Left cardiac atrium (tissue), 4 donors: ENCODE measurements at regions not wholly inside any gene's neighbourhood (a gene's known extent, or its start where the extent isn't known, plus 50 kb on each side); places are given as distances from the start of the nearest gene placed in this dataset.

Experiments
- ATAC-seq, 2 donors: fragments of 200-7000 bp; cut with Tn5 transposase; one replicate each; pipeline ENCODE4 v1.9.1; 2020; ENCODE audit warnings: mild to moderate bottlenecking in 2 of 2, moderate library complexity in 2 of 2
- DNase-seq: peaks from one replicate; pipeline ENCODE4 v3.0.0-alpha.2; 2020
- intact Hi-C, 2 donors: fragments of 100-400 bp; cut with DNase I; formaldehyde crosslinking; loops; one replicate each; pipeline versions ENCODE4 v1.14.1 to v1.15.1; 2022 to 2023
- donor health status: DM: no; HTN: yes; CAD: no.
- donor health status: DM: no; HTN: yes; CAD: no; lungs with severe emphysema.
- donor health status: DM: yes; HTN: yes; CAD: no.
- donor health status: Dilated cardiomyopathy.

- DNase-seq (no peak), ATAC-seq (no peak)
- intact Hi-C loops = no loop called here
Observed at GRCh38 chr12:14262771-14263511, 102.5 kb upstream of the ATF7IP start.

- DNase-seq (no peak), ATAC-seq (no peak)
- intact Hi-C loops = no loop called here
Observed at GRCh38 chr12:14263742-14264141, 101.7 kb upstream of the ATF7IP start.

- intact Hi-C loops = no loop called here
- DNase-seq = no peak
- ATAC-seq = no peak
Observed at GRCh38 chr12:14264316-14264715, 101.2 kb upstream of the ATF7IP start.

- no peak for DNase-seq
- ATAC-seq = no peak
- intact Hi-C loops = no loop called here
Observed at GRCh38 chr12:14264778-14265177, 100.7 kb upstream of the ATF7IP start.

DNA sequence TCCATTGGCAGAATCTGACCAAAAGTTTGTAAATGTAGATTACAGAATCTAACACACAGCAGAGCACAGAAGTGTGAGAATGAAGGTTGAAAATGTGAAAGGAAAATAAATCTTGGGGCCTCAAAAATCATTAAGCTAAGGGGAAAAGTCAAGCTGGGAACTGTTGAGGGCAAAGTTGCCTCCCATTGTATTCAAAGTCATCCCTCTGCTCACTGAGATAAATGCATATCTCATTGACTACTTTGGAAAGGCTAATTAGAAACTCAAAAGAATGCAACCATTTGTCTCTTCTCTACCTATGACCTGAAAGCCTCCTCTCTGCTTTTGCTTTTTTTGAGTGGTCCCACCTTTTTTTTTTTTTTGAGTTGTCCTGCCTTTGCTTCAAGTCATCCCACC, 97.4 kb upstream of the ATF7IP start:
- ATAC-seq (no peak), DNase-seq (no peak)
- intact Hi-C loops = no loop called here

GRCh38 chr12:14270392-14270791, 95.1 kb upstream of the ATF7IP start:
- no peak for ATAC-seq
- DNase-seq = no peak
- intact Hi-C loops = no loop called here

- ATAC-seq = peak; percentile 57 to 73
- intact Hi-C loops = no loop called here
- DNase-seq = no peak
Observed at GRCh38 chr12:14272956-14273912, 92.2 kb upstream of the ATF7IP start.

DNA sequence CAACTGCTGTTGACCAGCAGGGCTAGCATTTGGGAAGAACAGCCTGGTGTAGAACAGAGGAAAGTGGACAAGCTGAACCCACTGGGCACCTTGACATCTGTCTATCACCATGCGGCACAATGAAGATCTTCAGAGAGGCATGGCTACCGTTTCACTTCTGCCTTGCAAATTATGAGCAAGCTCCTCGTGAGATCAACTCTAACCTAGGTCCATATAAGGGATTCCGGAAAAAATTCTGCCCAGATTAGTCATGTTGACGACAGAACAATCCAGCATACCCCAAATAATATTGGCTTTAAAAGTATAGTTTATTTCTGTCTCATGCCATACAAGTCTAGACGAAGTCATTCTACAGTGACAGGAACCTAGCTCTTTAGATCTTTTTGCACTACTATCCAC, 91.6 kb upstream of the ATF7IP start:
- intact Hi-C loops = no loop called here
- no peak for DNase-seq
- ATAC-seq = no peak

GRCh38 chr12:14275111-14275510, 90.4 kb upstream of the ATF7IP start:
- DNase-seq = no peak
- intact Hi-C loops = no loop called here
- ATAC-seq = no peak

GRCh38 chr12:14275886-14276285, 89.6 kb upstream of the ATF7IP start:
- intact Hi-C loops = no loop called here
- ATAC-seq = peak in 1 of 2 donors; percentile 59

DNA sequence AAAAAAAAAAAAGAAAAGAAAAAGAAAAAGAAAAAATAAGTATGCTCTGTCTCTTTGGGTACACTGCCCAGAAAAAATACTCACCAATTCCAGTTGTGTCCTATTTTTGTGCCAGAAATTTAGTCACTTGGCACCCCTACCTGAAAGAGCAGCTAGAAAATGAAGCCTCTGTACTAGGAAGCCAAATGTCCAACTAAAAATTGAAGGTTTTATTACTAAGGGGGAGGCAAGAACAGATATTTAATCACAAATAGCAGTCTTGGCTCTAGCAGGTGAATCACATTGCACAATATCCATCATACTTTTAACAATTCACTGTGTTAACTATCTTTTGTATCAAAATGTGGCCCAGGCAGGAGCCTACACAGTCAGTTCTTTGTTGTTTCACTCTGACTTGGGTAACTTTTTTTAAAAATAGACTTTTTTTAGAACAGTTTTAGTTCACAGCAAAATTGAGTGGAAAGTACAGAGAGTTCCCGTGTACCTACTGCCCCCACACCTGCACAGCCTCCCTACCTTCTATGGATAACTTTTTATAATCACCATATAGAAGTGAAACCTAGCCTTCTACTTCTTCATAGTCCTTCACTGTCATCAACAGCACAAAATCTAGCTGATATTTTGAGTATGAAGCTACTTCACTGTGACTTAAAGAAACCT, 87.1 kb upstream of the ATF7IP start:
- ATAC-seq (no peak), DNase-seq (no peak)
- intact Hi-C loops = no loop called here

More at GRCh38 chr12:14275886-14276285, 89.6 kb upstream of the ATF7IP start:
- DNase-seq = no peak

- intact Hi-C loops = no loop called here
- ATAC-seq = no peak
- no peak for DNase-seq
Observed at GRCh38 chr12:14279845-14280244, 85.6 kb upstream of the ATF7IP start.

DNA sequence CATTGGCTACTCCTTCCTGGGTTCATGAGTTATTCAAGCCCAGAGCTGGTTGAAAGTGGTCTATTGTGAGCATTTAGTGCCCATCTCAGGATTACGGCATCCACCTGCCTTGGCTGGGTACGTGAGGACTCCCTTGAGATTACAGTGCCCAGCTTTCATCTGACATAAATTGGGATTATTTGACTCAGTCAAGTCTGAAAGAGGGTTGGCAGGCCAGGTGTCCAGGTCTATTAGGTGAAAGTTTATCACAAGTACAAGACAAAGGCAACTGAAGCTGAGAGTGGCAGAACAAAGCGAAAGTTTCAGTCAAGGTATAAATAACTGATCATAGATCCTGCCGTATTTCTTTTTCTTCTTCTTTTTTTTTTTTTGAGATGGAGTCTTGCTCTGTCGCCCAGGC, 84.6 kb upstream of the ATF7IP start:
- intact Hi-C loops = no loop called here
- DNase-seq (no peak), ATAC-seq (no peak)

GRCh38 chr12:14281539-14281938, 83.9 kb upstream of the ATF7IP start:
- ATAC-seq (no peak), DNase-seq (no peak)
- intact Hi-C loops = no loop called here

DNA sequence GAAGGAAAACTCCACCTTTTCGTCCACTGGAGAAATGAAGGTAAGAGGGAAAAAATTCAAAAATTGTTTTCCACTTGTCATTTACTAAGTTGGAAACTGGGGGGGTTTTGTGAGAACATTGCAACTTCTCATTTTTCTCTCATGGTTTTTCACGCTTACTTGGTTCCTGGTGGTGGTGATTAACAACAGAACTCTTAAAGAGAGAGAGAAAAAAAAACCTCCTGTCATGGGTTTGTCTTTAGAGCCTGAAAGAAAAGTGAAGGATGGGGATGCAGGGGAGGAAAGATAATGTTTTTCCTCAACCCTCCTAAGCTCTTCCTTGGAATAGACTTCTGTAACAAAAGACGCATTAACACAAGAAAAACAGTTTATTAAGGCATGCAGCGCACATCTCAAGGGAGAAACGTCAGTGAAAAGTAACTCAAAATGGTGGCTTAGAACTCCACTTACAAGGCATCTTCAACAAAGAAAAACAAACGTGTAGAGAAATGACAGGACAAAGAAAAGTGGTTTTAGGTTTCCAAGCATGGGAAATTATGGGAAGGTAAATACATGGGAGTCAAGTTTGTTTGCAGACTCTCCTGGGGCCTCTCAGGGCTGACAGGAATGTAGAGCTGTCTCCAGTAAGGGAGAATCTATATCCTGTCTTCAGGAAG, 81.9 kb upstream of the ATF7IP start:
- DNase-seq = no peak
- intact Hi-C loops = no loop called here
- ATAC-seq = peak in 1 of 2 donors; percentile 40

DNA sequence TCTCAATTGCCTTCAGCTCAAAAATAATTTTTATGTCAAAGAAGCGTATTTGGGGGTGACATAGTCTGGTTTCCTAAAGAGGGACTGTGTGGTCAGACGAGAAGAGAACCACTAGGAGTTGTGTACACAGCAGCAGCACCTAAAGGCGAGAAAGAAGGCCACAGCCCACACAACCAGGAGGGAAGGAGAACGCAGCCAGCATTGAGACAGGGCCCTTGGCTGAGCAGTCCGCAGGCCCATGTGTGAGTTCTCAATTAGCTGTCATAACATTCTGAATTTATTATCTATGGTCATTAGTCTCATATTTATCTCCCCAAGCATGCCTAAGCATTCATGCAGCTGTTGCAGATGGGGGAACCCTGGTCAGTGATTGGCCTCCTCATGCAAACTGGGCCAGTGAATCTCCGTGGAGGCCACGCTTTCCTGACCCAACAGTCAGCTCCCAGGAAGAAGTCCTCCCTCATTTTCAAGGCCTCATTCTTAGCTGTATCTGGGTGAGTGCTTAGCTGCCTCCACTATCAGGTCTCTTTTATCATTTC, 81.2 kb upstream of the ATF7IP start:
- no peak for DNase-seq
- ATAC-seq = peak; percentile 85 to 91
- intact Hi-C loops = no loop called here

GRCh38 chr12:14289601-14290000, 75.9 kb upstream of the ATF7IP start:
- intact Hi-C loops = no loop called here
- ATAC-seq (no peak), DNase-seq (no peak)

DNA sequence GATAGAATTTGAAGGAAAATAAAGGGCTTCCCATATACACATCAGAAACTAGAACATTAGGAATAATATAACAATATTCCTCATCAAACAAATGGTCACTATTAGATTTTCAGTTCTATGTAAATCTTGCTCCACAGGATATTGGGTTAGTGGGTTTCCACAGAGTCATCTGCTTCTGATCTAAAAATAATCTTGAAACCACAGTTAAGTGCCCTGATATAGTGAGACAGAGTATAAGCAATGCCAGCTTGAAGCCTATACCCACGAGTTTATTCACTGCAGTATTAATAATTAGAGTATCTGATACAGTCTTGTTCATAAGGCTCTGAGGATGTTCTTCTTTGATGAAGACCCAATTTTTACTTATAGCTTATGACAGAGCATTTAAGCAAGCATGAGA, 74.5 kb upstream of the ATF7IP start:
- DNase-seq = no peak
- intact Hi-C loops = no loop called here
- no peak for ATAC-seq

DNA sequence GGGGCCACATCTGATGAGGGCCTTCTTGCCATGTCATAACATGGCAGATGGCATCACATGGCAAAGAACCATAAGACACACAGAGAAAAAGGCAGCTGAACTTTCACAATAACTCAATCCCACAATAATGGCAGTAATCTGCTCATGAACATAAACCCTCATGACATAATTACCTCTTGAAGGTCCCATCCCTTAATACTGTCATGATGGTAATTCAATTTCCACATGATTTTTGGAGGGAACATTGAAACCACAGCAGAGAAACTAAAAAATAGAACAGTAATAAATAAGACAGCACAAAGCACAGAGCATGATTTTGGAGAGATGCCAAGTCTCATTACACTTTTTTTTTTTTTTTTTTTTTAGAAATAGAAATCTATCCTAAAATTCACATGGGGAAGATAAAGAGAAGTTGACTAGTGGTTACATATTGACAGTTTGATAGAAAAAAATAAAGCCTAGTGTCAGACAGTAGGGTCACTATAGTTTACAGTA, 61.8 kb upstream of the ATF7IP start:
- intact Hi-C loops = no loop called here
- ATAC-seq = no peak
- DNase-seq = no peak
